ENCODE measurements at regions not wholly inside any gene's neighbourhood (a gene's known extent, or its start where the extent isn't known, plus 50 kb on each side); places are given as distances from the start of the nearest gene placed in this dataset.

DNA sequence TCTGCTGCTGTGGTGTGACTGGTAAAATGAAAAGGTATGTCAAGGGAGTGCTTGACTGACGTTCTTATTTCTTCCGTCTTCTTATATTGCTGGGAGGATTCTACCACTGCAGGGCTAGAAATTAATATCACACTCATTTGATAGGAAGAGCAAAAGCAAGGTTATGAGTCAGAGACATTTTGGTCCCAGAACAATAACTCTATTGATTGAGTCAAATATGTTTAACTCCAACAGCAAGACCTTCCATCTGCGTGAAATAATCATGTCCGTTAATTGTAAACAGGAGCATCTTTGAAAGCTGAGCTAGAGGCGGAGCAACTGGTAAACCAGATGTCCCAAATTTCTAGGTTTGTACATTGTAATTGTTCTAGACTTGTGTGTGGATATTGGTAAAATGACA is 1293.6 kb downstream of the AACS start:
- DNase-seq (ENCODE audit: low read depth in 2 of 2), result no peak
- H3K4me3 ChIP-seq (replicated peaks in 1 of 2; ENCODE audit: low read depth in 2 of 2, low read length in 2 of 2), result no peak overlapping the region
- TF ChIP-seq, protein P1, sequence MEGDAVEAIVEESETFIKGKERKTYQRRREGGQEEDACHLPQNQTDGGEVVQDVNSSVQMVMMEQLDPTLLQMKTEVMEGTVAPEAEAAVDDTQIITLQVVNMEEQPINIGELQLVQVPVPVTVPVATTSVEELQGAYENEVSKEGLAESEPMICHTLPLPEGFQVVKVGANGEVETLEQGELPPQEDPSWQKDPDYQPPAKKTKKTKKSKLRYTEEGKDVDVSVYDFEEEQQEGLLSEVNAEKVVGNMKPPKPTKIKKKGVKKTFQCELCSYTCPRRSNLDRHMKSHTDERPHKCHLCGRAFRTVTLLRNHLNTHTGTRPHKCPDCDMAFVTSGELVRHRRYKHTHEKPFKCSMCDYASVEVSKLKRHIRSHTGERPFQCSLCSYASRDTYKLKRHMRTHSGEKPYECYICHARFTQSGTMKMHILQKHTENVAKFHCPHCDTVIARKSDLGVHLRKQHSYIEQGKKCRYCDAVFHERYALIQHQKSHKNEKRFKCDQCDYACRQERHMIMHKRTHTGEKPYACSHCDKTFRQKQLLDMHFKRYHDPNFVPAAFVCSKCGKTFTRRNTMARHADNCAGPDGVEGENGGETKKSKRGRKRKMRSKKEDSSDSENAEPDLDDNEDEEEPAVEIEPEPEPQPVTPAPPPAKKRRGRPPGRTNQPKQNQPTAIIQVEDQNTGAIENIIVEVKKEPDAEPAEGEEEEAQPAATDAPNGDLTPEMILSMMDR (IDR thresholded peaks at IDR 0.05; ENCODE audit: low read depth, low read length), result no peak

DNA sequence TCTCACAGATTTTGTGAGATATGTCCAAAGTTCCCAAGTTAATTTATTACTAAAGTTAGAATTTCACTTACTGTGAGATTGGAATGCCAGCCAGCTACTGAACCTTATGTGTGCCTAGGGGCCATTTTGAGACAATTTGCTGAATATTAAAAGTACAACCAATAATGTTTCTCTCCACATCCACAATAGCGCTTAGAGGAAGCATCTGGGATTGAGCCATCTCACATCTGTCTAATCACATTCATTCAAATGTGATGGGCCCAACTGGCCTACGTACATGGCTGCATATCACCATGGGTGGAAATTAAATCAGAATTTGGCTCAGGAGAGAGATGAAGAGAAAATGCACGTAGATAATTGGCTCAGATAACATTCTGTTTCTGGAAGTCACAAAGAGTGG is 1294.0 kb downstream of the AACS start:
- TF ChIP-seq, protein P1 (IDR thresholded peaks at IDR 0.05; ENCODE audit: low read depth, low read length), result no peak
- no peak for DNase-seq (ENCODE audit: low read depth in 2 of 2)
- H3K4me3 ChIP-seq (replicated peaks in 1 of 2; ENCODE audit: low read depth in 2 of 2, low read length in 2 of 2), result no peak overlapping the region

DNA sequence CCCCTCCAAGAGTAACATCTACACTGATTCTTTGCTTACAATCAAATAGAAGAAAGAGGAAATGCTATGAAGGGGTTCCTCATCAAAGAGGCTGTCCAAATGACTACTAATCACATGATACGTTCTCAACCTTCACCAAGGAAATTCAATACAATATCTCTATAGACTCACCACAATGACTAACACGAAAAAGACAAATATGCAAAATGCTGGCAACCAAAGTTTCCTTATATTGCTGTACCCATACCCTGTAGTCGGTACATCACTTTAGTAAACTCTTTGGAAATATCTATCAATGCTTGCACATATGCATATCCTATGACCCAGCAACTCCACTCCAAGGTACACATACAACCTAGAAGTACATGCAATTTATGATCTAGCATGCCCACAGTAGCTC is 1296.6 kb downstream of the AACS start:
- TF ChIP-seq, protein P1 (IDR thresholded peaks at IDR 0.05; ENCODE audit: low read depth, low read length), result no peak
- H3K4me3 ChIP-seq (replicated peaks in 1 of 2; ENCODE audit: low read depth in 2 of 2, low read length in 2 of 2), result no peak overlapping the region
- DNase-seq (ENCODE audit: low read depth in 2 of 2), result peak in 1 of 2 donors; percentile 20

DNA sequence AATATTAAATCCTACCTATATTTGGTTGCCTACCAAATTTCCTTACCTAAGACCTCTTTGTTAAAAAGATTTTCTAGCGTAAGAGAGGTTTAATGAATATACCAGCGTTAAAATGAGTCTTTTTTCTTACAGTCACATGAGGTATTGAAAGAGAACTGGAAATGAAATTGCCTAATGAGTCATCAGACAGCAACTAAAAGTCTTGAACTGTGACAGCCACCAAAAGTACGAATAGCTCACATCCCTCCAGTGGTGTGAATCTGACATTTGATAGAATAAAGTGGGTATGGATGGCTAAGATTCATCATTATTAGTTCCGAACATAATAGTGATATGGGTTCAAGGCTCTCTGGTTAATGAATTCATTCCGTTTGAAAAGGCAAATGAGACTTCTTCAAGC is 1297.3 kb downstream of the AACS start:
- TF ChIP-seq, protein P1 (IDR thresholded peaks at IDR 0.05; ENCODE audit: low read depth, low read length), result no peak
- DNase-seq (ENCODE audit: low read depth in 2 of 2), result peak in 1 of 2 donors; percentile 32
- no peak overlapping the region for H3K4me3 ChIP-seq (replicated peaks in 1 of 2; ENCODE audit: low read depth in 2 of 2, low read length in 2 of 2)

DNA sequence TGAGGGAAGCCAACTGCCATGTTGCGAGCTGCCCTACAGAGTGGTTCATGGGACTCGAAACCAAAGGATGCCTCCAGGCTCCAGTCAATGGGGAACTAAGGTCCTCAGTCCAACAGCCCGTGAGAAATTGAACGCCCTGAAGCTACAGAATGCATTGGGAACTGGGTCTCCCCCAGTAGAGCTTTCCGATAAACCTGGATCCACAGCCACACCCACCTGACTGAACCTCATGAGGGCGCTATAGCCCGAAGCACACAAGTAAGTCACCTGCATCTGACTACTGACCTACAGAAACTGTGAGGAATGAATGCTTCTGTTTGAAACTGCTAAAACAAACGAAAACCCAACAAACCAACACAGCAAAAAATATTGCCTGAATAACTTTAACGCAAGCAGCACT is 1297.7 kb downstream of the AACS start:
- TF ChIP-seq, protein P1 (IDR thresholded peaks at IDR 0.05; ENCODE audit: low read depth, low read length), result no peak
- DNase-seq (ENCODE audit: low read depth in 2 of 2), result no peak
- H3K4me3 ChIP-seq (replicated peaks in 1 of 2; ENCODE audit: low read depth in 2 of 2, low read length in 2 of 2), result no peak overlapping the region

DNA sequence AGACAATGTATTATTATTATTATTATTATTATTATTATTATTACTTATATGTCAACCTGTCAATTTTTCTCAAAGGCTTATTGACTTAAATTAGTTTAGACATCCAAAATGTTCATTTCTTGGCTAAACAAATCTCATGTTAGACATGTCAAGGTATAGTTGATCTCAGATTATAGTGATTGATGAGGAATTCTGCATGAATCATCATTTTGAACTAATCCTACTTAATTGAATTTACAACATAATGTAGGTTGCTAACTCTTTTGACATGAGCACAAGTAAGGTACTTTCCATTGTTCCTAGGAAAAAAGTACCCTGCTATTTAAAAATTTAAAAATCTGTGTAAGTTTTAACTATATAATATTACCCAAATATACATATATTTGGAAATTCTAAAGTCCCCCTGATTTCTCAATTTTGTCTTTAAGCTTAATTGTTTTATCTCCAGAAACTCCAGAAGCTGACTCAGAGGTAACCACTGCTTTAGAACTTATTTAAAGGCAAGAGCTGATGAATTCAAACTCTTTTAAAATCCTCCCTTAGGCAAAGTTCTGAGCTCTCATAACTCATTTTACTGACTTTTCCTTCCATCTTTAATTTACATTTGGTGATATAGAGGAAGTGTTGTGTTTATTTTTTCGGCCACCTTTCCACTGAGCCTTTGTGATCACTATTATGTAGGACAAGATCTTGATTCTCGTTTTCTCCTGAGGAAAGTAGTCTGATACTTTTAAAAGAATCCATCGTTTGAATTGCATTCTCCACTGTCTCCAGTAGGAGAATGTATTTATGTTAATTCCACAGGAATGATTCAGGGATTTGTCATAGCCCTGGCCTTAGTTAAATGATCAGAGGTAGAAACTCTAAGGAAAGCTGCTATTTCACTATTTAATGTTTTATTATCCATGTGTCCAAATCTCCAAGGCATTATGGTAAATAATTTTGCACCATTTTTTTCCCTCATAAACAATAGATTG is 1304.5 kb downstream of the AACS start:
- peak; percentile 12 to 78 for DNase-seq (ENCODE audit: low read depth in 2 of 2)
- TF ChIP-seq, protein P1 (IDR thresholded peaks at IDR 0.05; ENCODE audit: low read depth, low read length), result peak; percentile 26
- no peak overlapping the region for H3K4me3 ChIP-seq (replicated peaks in 1 of 2; ENCODE audit: low read depth in 2 of 2, low read length in 2 of 2)

All from cardiac fibroblast (primary cell).